ENCODE measurements at regions not wholly inside any gene's neighbourhood (a gene's known extent, or its start where the extent isn't known, plus 50 kb on each side); places are given as distances from the start of the nearest gene placed in this dataset.

DNA sequence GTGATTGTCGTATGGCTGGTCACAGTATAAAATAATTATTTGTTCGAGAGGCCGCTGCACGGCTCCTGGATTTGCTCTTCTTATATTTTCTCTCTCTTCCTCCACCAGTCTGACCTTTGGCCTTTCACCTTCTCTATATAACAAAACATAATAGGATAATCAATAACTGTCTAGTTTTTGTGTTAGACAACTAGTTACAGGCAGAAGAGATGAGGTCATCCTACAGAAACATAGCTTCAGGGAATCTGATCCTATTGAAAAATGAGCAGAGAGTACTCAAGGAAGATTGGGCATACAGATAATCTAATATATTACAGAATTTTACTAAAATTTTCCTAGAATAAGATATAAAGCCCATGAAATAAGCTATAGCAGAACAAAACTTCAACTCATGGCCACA is 731.3 kb upstream of the SLC39A10 start:
- TF ChIP-seq, protein P1, sequence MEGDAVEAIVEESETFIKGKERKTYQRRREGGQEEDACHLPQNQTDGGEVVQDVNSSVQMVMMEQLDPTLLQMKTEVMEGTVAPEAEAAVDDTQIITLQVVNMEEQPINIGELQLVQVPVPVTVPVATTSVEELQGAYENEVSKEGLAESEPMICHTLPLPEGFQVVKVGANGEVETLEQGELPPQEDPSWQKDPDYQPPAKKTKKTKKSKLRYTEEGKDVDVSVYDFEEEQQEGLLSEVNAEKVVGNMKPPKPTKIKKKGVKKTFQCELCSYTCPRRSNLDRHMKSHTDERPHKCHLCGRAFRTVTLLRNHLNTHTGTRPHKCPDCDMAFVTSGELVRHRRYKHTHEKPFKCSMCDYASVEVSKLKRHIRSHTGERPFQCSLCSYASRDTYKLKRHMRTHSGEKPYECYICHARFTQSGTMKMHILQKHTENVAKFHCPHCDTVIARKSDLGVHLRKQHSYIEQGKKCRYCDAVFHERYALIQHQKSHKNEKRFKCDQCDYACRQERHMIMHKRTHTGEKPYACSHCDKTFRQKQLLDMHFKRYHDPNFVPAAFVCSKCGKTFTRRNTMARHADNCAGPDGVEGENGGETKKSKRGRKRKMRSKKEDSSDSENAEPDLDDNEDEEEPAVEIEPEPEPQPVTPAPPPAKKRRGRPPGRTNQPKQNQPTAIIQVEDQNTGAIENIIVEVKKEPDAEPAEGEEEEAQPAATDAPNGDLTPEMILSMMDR (IDR thresholded peaks at IDR 0.05): no peak
- TF ChIP-seq, protein P2, sequence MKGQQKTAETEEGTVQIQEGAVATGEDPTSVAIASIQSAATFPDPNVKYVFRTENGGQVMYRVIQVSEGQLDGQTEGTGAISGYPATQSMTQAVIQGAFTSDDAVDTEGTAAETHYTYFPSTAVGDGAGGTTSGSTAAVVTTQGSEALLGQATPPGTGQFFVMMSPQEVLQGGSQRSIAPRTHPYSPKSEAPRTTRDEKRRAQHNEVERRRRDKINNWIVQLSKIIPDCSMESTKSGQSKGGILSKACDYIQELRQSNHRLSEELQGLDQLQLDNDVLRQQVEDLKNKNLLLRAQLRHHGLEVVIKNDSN (IDR thresholded peaks at IDR 0.05; ENCODE audit: borderline replicate concordance, low read depth): no peak
- TF ChIP-seq, protein P3, sequence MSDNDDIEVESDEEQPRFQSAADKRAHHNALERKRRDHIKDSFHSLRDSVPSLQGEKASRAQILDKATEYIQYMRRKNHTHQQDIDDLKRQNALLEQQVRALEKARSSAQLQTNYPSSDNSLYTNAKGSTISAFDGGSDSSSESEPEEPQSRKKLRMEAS (IDR thresholded peaks at IDR 0.05; ENCODE audit: low read depth): no peak
- TF ChIP-seq YY1 (IDR thresholded peaks at IDR 0.05; ENCODE audit: low read depth) (no peak), TEAD4 (IDR thresholded peaks at IDR 0.05; ENCODE audit: borderline replicate concordance, insufficient read depth) (no peak), GABPA (IDR thresholded peaks at IDR 0.05; ENCODE audit: low read depth) (no peak), RFX5 (IDR thresholded peaks at IDR 0.05; ENCODE audit: low read length) (no peak), EP300 (IDR thresholded peaks at IDR 0.05; ENCODE audit: borderline replicate concordance in 1 of 2, low read depth in 1 of 2, low read length in 1 of 2) (no peak), MXI1 (IDR thresholded peaks at IDR 0.05; ENCODE audit: low read depth, low read length) (no peak), POLR2AphosphoS5 (IDR thresholded peaks at IDR 0.05; ENCODE audit: low read depth, low read length) (no peak)
